ENCODE measurements at regions not wholly inside any gene's neighbourhood (a gene's known extent, or its start where the extent isn't known, plus 50 kb on each side); places are given as distances from the start of the nearest gene placed in this dataset.

DNA sequence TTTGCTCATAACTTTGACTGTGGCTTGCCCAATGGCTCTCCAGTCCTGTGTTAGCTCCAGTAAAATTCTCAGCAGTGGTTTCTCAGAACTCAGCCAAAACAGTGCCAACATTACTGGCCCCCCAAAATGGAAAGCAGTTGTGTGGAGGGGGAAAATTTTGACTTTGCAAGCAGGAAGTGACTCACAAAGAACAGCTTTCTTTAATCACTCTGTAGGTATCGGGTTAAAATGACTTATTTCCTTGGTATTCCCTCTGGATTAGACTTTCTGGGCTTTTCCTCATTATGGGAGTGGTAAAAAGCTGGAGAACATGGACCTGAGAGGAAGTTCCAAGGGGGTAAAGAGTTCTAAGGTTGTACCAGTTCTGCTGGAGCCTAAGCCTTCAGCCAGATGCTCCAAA lies 175.7 kb upstream of the RND3 start:
- no peaks in the 10 kb centered on the region for H3K4me1 ChIP-seq
- no peaks in the 10 kb centered on the region for H3K9me3 ChIP-seq
- H3K27me3 ChIP-seq = no peaks in the 10 kb centered on the region
- intact Hi-C loops (cut with DNase I; ENCODE audit: low total_unique reads) = no loop called here
- H3K4me3 ChIP-seq = no peak overlapping the region
- DNase-seq = no peak
- H3K27ac ChIP-seq = no peak overlapping the region
- no peaks in the 10 kb centered on the region for H3K36me3 ChIP-seq
- TF ChIP-seq, protein P1, sequence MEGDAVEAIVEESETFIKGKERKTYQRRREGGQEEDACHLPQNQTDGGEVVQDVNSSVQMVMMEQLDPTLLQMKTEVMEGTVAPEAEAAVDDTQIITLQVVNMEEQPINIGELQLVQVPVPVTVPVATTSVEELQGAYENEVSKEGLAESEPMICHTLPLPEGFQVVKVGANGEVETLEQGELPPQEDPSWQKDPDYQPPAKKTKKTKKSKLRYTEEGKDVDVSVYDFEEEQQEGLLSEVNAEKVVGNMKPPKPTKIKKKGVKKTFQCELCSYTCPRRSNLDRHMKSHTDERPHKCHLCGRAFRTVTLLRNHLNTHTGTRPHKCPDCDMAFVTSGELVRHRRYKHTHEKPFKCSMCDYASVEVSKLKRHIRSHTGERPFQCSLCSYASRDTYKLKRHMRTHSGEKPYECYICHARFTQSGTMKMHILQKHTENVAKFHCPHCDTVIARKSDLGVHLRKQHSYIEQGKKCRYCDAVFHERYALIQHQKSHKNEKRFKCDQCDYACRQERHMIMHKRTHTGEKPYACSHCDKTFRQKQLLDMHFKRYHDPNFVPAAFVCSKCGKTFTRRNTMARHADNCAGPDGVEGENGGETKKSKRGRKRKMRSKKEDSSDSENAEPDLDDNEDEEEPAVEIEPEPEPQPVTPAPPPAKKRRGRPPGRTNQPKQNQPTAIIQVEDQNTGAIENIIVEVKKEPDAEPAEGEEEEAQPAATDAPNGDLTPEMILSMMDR (IDR thresholded peaks at IDR 0.05) = no peak
- TF ChIP-seq POLR2A (IDR thresholded peaks at IDR 0.05) = no peak

DNA sequence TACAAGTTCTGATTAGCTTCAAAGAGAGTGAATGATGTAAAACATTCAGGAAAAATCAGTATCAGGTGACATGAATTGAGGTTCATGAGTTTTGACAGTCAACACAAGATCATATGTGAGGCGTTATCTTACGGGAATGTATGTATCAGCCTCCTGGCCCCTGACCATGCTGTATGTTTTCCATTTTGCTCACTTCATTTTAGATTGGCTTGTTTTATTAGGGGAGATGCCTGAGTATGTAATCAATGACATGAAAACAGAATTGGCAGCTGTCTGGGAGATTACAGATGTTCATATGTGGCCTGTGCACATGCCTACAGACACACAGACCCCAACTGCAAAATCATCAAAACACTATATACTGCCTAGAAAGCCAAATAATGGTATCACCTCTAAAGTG lies 168.5 kb upstream of the RND3 start:
- intact Hi-C loops (cut with DNase I; ENCODE audit: low total_unique reads) = no loop called here
- Histone ChIP-seq H3K27me3 (no peaks in the 10 kb centered on the region), H3K4me1 (no peaks in the 10 kb centered on the region), H3K4me3 (no peak overlapping the region), H3K9me3 (no peaks in the 10 kb centered on the region), H3K27ac (no peak overlapping the region), H3K36me3 (no peaks in the 10 kb centered on the region)
- no peak for DNase-seq
- TF ChIP-seq, protein P1 (IDR thresholded peaks at IDR 0.05) = no peak
- TF ChIP-seq POLR2A (IDR thresholded peaks at IDR 0.05) = no peak

DNA sequence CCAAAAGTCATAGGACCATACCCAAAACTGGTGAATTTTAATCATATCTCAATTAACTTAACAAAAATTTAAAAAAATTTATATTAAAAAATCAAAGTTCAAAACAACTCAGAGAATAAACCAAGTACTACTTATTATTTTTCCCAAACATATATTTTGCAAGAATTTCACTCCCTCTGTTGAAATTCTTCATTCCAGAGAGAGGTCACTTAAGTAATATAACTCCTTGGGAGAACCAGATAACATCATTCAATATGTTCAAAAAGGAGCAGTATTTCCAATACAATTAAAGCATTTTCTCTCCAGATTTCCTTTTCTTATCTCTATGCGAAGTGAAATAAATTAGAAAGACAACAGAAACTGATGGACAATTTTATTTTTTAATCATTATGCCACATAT lies 165.9 kb upstream of the RND3 start:
- Histone ChIP-seq H3K4me1 (no peaks in the 10 kb centered on the region), H3K36me3 (no peaks in the 10 kb centered on the region), H3K4me3 (no peak overlapping the region), H3K27ac (no peak overlapping the region), H3K9me3 (no peaks in the 10 kb centered on the region), H3K27me3 (no peaks in the 10 kb centered on the region)
- no peak for DNase-seq
- intact Hi-C loops (cut with DNase I; ENCODE audit: low total_unique reads) = no loop called here
- TF ChIP-seq, protein P1 (IDR thresholded peaks at IDR 0.05) = no peak
- no peak for TF ChIP-seq POLR2A (IDR thresholded peaks at IDR 0.05)

DNA sequence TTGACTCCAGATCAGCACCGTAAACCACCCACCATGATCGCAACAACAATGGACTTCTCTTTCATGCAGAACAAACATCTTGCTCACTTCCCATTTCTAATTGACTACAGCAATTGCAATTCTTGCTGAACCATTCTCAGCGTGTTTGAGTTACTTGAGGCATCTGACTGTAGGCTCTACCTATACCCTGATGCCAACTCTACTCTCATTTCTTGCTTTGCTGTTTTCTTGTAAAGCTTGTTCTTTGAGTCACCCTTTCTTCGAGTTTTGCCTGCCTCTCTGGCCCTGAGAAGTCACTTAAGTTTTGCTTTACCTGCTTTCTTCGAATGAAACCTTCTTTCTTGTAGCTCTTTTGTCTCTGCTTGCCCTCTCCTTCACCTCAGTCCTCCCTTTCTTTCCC lies 160.5 kb upstream of the RND3 start:
- H3K36me3 ChIP-seq = no peaks in the 10 kb centered on the region
- no peak for TF ChIP-seq POLR2A (IDR thresholded peaks at IDR 0.05)
- TF ChIP-seq, protein P1 (IDR thresholded peaks at IDR 0.05) = no peak
- DNase-seq = no peak
- H3K9me3 ChIP-seq = no peaks in the 10 kb centered on the region
- no peaks in the 10 kb centered on the region for H3K27me3 ChIP-seq
- no peak overlapping the region for H3K27ac ChIP-seq
- no peaks in the 10 kb centered on the region for H3K4me1 ChIP-seq
- H3K4me3 ChIP-seq = no peak overlapping the region
- intact Hi-C loops (cut with DNase I; ENCODE audit: low total_unique reads) = no loop called here

DNA sequence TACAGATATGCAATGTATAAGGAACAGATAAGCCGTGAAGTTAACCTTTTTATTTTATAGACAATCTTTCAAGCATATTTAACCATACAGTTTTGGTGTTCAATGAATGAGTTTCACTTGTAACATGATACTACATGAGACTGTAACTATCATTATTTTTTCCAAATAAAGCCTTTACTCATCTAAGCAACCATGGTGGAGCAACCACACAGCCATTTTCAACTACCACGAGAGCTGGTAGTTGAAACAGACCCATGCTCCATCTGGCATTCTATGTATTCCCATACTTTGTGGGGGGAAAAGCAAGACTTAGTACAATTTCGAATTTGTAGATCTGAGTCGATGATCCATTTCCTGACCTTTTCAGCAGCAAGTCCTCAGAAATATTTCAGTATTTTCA lies 159.3 kb upstream of the RND3 start:
- DNase-seq = no peak
- intact Hi-C loops (cut with DNase I; ENCODE audit: low total_unique reads) = no loop called here
- Histone ChIP-seq H3K4me3 (no peak overlapping the region), H3K27me3 (no peaks in the 10 kb centered on the region), H3K4me1 (no peaks in the 10 kb centered on the region), H3K27ac (no peak overlapping the region), H3K36me3 (no peaks in the 10 kb centered on the region), H3K9me3 (no peaks in the 10 kb centered on the region)
- TF ChIP-seq POLR2A (IDR thresholded peaks at IDR 0.05) = no peak
- TF ChIP-seq, protein P1 (IDR thresholded peaks at IDR 0.05) = no peak
